ENCODE measurements at regions not wholly inside any gene's neighbourhood (a gene's known extent, or its start where the extent isn't known, plus 50 kb on each side); places are given as distances from the start of the nearest gene placed in this dataset.

DNA sequence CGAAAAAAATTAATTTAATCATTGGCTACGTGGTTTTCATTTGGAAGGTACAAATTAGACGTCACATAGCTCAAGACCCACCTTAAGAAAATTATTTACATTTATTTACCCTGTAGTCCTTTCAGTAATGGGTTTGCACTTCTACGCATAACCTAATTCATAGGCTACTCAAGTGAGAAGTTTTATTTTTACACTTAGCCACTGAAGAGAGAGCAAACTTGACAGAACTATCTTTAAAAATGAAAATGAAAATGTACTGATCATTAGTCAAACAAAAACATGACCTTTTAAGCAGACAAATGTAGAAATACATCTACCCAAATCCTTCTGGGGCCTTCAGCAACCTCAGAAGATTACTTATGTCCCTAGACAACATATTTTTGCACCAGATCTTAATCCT lies 269.4 kb upstream of the TTC14 start:
- DNase-seq (ENCODE audit: low read depth): no peak
- TF ChIP-seq CTCF (IDR thresholded peaks at IDR 0.05; ENCODE audit: low read length, missing control alignments): no peak
- no peak overlapping the region for H3K4me3 ChIP-seq (replicated peaks; ENCODE audit: low read depth, low read length)

DNA sequence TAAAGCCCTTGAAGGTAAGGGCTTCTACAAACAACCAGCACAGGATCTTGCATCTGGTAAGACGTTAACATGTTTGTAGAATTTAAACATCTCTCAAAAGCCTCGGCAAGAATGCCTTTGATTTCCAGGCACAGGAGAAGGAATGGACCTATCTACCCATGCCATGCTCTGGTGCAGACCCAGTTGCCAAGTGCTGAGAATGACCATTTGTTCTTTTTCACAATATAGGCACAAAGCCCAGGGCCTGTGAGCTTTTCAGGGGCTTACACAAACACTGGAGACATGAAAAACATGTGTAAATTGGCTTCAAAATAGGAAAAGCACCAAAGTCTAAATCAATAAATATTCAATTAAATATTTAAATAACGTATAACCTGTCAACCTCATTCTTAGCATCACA lies 266.9 kb upstream of the TTC14 start:
- no peak for TF ChIP-seq CTCF (IDR thresholded peaks at IDR 0.05; ENCODE audit: low read length, missing control alignments)
- no peak for DNase-seq (ENCODE audit: low read depth)
- H3K4me3 ChIP-seq (replicated peaks; ENCODE audit: low read depth, low read length): no peak overlapping the region

GRCh38 chr3:180340395-180340794 lies 261.6 kb upstream of the TTC14 start:
- no peak overlapping the region for H3K4me3 ChIP-seq (replicated peaks; ENCODE audit: low read depth, low read length)
- no peak for TF ChIP-seq CTCF (IDR thresholded peaks at IDR 0.05; ENCODE audit: low read length, missing control alignments)
- DNase-seq (ENCODE audit: low read depth): no peak

GRCh38 chr3:180341516-180341915 lies 260.4 kb upstream of the TTC14 start:
- no peak overlapping the region for H3K4me3 ChIP-seq (replicated peaks; ENCODE audit: low read depth, low read length)
- no peak for DNase-seq (ENCODE audit: low read depth)
- TF ChIP-seq CTCF (IDR thresholded peaks at IDR 0.05; ENCODE audit: low read length, missing control alignments): no peak

GRCh38 chr3:180351601-180352000 lies 250.4 kb upstream of the TTC14 start:
- no peak overlapping the region for H3K4me3 ChIP-seq (replicated peaks; ENCODE audit: low read depth, low read length)
- no peak for DNase-seq (ENCODE audit: low read depth)
- TF ChIP-seq CTCF (IDR thresholded peaks at IDR 0.05; ENCODE audit: low read length, missing control alignments): no peak

GRCh38 chr3:180352261-180352660 lies 249.7 kb upstream of the TTC14 start:
- no peak for TF ChIP-seq CTCF (IDR thresholded peaks at IDR 0.05; ENCODE audit: low read length, missing control alignments)
- DNase-seq (ENCODE audit: low read depth): no peak
- no peak overlapping the region for H3K4me3 ChIP-seq (replicated peaks; ENCODE audit: low read depth, low read length)

GRCh38 chr3:180354214-180354613 lies 247.7 kb upstream of the TTC14 start:
- TF ChIP-seq CTCF (IDR thresholded peaks at IDR 0.05; ENCODE audit: low read length, missing control alignments): no peak
- DNase-seq (ENCODE audit: low read depth): no peak
- no peak overlapping the region for H3K4me3 ChIP-seq (replicated peaks; ENCODE audit: low read depth, low read length)
